ENCODE measurements at regions not wholly inside any gene's neighbourhood (a gene's known extent, or its start where the extent isn't known, plus 50 kb on each side); places are given as distances from the start of the nearest gene placed in this dataset.

- TF ChIP-seq CTCF (IDR thresholded peaks at IDR 0.05) (no peak), EZH2 (IDR thresholded peaks at IDR 0.05) (no peak)
These were observed 449.5 kb upstream of the MKI67 start for GRCh38 chr10:128575761-128576160.
